GM19438 (cell line): ENCODE measurements at regions not wholly inside any gene's neighbourhood (a gene's known extent, or its start where the extent isn't known, plus 50 kb on each side); places are given as distances from the start of the nearest gene placed in this dataset.

Experiments
- ATAC-seq: cut with Tn5 transposase; IDR thresholded peaks from one replicate; pipeline ENCODE4 v1.9.1; 2021; ENCODE audit warnings: low read depth; ENCODE audit not compliant: unreplicated experiment

- no peak for ATAC-seq
These were observed 984.0 kb downstream of the BRD1 start for GRCh38 chr22:48843640-48844039.

- ATAC-seq = no peak
These were observed 984.7 kb downstream of the BRD1 start for GRCh38 chr22:48842976-48843375.

- no peak for ATAC-seq
These were observed 985.1 kb downstream of the BRD1 start for GRCh38 chr22:48842583-48842945.

GRCh38 chr22:48841881-48842582 is 985.6 kb downstream of the BRD1 start:
- no peak for ATAC-seq

DNA sequence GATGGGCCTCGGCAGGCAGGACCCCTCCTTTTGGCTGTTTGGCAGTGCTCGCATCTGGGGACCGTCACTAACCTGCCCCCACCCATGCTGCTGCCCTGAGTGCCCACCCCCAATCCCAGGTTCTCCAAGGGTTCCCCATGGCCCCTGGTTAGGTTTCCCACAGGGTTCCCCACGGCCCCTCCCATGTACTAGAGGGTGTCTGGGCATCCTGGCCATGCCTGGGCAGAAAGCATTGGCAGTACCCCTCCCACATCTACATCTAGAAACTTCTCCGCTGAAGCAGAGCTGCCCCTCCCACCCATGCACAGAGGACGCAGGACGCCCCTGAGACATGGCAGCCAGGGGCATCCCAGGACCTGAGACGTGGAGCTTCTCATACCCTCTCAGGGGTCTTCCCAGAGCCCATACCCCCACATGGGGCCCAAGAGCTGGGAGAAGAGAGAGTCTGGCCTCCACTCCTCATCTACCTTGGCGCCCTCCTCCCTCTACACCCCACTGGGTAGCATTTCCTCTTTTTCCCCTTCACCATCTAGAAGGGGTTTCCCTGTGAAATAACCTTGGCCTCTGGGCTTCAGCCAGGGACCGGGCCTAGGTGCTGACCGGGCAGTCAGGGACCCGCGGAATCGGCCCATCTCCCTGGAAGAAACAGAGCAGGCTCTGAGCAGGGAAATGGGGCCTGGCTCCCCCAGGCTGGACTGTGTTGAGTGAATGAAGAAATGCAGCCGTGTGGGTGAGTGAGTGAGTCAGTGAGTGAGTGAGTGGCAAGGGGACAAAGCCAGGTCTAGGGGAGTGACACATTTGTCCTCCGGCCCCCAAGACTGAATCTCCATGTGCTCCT is 987.3 kb downstream of the BRD1 start:
- ATAC-seq = no peak

- no peak for ATAC-seq
These were observed 988.6 kb downstream of the BRD1 start for GRCh38 chr22:48838846-48839730.

DNA sequence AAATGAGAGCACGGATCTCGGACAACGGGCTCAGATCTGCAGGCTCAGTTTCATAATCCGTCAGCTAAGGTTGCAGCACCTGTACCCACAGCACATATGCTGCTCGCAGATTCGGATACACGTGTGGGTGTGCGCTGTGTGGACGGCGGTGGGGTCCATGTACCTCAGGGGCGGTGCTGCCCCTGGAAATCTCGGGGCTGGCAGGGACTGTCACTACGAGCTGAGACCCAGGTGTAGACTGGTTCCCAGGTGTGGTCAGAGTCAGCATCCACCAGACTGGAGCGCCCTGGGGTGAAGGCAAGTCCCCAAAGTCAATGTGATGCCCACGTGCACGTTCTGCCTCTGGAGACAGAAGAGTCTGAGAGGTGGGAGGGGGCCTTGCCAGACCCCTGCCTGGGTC is 989.3 kb downstream of the BRD1 start:
- ATAC-seq = no peak

- no peak for ATAC-seq
These were observed 990.2 kb downstream of the BRD1 start for GRCh38 chr22:48837341-48837935.

GRCh38 chr22:48836673-48837340 is 990.9 kb downstream of the BRD1 start:
- no peak for ATAC-seq

GRCh38 chr22:48835857-48836672 is 991.6 kb downstream of the BRD1 start:
- no peak for ATAC-seq

DNA sequence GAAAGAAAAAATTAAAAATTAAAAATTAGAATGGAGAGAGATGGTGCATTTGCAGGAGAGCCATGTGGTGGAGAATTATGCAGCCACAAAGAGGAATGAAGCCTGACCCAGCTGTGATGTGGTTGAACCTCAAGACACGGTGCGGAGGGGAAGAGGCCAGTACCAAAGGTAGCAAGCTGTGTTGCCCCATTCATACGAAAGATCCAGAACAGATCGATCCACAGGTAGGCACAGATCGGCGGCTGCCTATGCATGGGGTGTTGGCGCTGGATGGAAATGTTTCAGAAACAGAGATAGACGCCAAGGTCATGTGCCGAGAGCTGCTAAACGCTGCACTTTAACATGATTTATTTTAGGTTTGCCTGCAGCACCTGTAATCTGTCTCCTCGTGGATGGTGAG is 992.3 kb downstream of the BRD1 start:
- no peak for ATAC-seq

DNA sequence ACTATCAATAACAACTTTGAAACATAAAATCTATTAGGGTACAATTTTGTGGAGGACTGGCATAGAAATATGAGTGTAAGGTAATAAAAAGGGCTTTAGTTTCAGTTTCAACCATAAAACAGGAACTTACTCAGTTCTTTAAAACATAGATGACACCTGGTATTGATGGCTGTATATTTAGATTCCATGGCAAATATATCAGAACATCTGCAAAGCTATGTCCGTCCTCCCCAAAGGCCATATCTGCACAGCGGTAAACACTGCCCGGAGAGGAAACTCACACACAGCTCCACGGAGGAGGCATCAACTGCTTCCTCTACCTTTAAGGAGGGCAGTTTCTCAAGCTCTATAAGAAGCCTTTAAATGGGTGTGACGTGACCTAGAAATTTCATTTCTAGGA is 993.3 kb downstream of the BRD1 start:
- ATAC-seq = no peak

GRCh38 chr22:48832592-48832991 is 995.1 kb downstream of the BRD1 start:
- ATAC-seq = no peak

DNA sequence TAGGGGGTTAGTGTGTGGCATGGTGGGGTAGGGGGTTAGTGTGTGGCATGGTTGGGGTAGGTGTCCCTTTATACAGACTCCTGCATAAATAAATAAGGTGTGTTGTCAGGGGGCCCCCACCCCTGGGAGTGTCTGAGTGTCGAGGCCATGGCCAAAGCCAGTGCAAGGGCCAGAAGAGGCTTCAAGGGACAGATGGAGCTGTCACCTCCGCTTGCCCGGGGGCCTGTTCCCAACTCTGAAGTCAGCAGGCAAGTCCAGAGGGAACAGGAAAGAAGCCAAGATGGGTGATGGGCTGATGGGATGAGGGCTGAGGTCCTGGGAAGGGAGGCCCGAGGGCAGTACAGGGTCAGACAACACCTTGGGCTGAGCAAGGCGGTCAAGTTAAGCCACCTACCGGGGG is 997.8 kb downstream of the BRD1 start:
- no peak for ATAC-seq

DNA sequence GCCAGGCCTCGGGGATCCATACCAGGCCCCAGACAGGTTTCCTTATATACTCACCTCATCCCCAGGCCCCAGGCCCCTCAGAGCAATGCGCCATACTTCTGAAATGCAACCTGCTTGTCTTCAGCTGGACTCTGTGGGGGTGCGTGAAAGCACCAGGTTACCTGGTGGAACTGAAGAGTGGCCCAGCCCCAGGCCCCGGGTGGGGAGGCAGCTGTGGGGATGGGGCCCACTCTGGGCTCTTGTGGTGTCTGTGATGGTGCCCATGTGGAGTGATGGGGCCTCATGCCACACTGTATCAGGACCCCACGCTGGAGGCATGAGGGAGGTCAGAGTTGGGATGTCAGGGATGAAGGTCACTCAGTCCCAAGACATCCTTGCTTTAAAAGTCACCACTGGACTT is 999.0 kb downstream of the BRD1 start:
- ATAC-seq = no peak

DNA sequence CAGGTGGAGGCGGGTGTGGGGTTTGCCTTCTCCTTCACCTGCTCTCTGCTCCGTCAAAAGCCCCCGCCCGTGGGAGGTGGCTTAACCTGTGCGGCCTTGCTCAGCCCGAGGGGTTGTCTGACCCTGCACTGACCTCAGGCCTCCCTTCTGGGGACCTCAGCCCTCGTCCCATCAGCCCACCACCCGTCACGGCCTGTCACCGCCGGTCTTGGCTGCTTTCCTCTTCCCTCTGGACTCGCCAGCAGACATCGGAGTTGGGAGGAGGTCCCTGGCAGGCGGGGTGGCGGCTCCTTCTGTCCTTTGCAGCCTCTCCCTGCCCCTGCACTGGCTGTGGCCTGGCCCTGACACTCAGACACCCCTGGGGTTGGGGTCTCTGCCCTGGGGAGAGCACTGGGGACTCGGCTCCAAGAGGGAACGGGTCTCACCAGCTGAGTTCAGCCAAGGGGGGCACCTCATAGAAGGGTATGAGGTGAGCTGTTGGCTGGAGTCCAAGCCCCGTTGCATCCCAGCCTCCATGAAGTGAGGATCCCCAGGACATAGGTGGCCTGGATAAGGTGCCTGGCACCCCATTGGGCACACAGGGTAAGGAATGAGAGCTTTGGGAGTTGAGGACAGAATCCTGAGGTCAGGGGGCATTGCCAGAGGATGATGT is 999.6 kb downstream of the BRD1 start:
- no peak for ATAC-seq

- no peak for ATAC-seq
These were observed 1000.3 kb downstream of the BRD1 start for GRCh38 chr22:48827268-48827846.

DNA sequence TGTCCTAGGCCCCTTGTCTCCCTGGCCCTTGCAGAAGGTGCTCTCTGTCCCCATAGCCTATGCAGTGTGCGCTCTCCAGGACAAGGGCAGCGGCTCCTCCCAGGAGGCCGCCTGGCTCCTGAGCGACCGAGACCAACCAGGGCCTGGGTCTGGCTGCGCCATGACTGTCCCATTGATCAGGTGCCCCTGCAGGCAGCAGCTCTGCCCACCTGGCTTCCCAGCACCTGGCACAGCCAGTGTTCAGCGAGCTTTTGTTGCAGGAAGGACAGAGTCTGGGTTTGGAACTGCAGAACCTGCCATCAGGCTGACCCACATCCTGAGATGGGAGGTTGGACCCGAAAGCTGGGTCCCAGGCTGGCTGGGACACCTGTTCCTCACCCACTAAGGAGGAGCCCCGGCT is 1001.1 kb downstream of the BRD1 start:
- ATAC-seq = no peak
